Vagina (tissue), 2 donors: ENCODE measurements at regions not wholly inside any gene's neighbourhood (a gene's known extent, or its start where the extent isn't known, plus 50 kb on each side); places are given as distances from the start of the nearest gene placed in this dataset.

Source experiments
- DNase-seq, 2 donors: peaks; one replicate each; pipeline ENCODE4 v3.0.0-alpha.2; 2017; ENCODE audit errors: extremely low spot score in 2 of 2
- H3K27ac ChIP-seq: fragments of 200-600 bp; sonication (generic); one replicate; pipeline ENCODE4 v1.5.1; 2019
- H3K27me3 ChIP-seq: fragments of 200-600 bp; sonication (generic); one replicate; pipeline ENCODE4 v1.5.1; 2019
- H3K36me3 ChIP-seq, 2 donors: fragments of 200-600 bp; sonication (generic); one replicate each; pipeline ENCODE4 v1.5.1; 2017 to 2019
- H3K4me1 ChIP-seq: fragments of 200-600 bp; sonication (generic); one replicate; pipeline ENCODE4 v1.5.1; 2019
- H3K4me3 ChIP-seq, 2 donors: fragments of 200-600 bp; sonication (generic); 1 replicate in 1 of 2; 2 replicates in 1 of 2; pipeline ENCODE4 v1.5.1; 2016 to 2019
- H3K9me3 ChIP-seq: fragments of 200-600 bp; sonication (generic); one replicate; pipeline ENCODE4 v1.5.1; 2019
- POLR2A ChIP-seq, 2 donors: fragments of 450-650 bp; IDR thresholded peaks; one replicate each; pipeline ENCODE4 v1.6.1; 2017; ENCODE audit warnings: antibody characterized with exemption in 2 of 2, mild to moderate bottlenecking in 2 of 2, moderate library complexity in 2 of 2
- POLR2AphosphoS5 ChIP-seq, 2 donors: sonication (generic); formaldehyde crosslinking; IDR thresholded peaks; one replicate each; pipeline ENCODE4 v1.9.0; 2017; ENCODE audit warnings: antibody characterized with exemption in 2 of 2, mild to moderate bottlenecking in 2 of 2, low read depth in 1 of 2; ENCODE audit not compliant: insufficient read depth in 1 of 2
- intact Hi-C: fragments of 100-400 bp; cut with DNase I; formaldehyde crosslinking; loops from one replicate; pipeline ENCODE4 v1.15.1; 2023
- TF ChIP-seq, protein P1 (sequence below), 3 experiments: fragments of 450-650 bp in 2 of 3; fragments of 200-600 bp in 1 of 3; sonication (generic) in 1 of 3; IDR thresholded peaks; one replicate each; pipeline ENCODE4 v1.5.1; 2017 to 2019; ENCODE audit warnings: antibody characterized with exemption in 3 of 3, mild to moderate bottlenecking in 2 of 3, moderate library complexity in 2 of 3

DNA sequence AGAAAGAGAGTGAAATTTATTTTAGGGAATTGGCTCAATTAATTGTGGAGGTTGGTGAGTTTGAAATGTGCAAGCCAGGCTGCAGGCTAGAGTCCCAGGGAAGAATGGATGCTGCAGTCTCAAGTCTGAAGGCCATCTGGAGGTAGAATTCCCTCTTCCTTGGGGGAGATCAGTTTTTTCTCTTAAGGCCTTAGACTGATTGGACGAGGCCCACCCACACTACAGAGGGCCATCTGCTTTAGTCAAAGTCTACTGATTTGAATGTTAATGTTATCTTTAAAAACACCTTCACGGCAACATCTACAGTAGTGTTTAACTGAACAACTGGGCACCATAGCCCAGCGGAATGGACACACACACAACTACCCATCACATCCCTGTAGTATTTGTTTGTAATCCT is 245.9 kb upstream of the IRF2BP2 start:
- TF ChIP-seq POLR2AphosphoS5 (IDR thresholded peaks at IDR 0.05; ENCODE audit: insufficient read depth in 1 of 2, low read depth in 1 of 2) (no peak), POLR2A (IDR thresholded peaks at IDR 0.05) (no peak)
- TF ChIP-seq, protein P1, sequence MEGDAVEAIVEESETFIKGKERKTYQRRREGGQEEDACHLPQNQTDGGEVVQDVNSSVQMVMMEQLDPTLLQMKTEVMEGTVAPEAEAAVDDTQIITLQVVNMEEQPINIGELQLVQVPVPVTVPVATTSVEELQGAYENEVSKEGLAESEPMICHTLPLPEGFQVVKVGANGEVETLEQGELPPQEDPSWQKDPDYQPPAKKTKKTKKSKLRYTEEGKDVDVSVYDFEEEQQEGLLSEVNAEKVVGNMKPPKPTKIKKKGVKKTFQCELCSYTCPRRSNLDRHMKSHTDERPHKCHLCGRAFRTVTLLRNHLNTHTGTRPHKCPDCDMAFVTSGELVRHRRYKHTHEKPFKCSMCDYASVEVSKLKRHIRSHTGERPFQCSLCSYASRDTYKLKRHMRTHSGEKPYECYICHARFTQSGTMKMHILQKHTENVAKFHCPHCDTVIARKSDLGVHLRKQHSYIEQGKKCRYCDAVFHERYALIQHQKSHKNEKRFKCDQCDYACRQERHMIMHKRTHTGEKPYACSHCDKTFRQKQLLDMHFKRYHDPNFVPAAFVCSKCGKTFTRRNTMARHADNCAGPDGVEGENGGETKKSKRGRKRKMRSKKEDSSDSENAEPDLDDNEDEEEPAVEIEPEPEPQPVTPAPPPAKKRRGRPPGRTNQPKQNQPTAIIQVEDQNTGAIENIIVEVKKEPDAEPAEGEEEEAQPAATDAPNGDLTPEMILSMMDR (IDR thresholded peaks at IDR 0.05): no peak
- Histone ChIP-seq H3K9me3 (no peaks in the 10 kb centered on the region), H3K4me3 (no peak overlapping the region), H3K36me3 (no peaks in the 10 kb centered on the region), H3K27ac (no peak overlapping the region), H3K27me3 (no peaks in the 10 kb centered on the region), H3K4me1 (no peaks in the 10 kb centered on the region)
- intact Hi-C loops: no loop called here
- DNase-seq: no peak

DNA sequence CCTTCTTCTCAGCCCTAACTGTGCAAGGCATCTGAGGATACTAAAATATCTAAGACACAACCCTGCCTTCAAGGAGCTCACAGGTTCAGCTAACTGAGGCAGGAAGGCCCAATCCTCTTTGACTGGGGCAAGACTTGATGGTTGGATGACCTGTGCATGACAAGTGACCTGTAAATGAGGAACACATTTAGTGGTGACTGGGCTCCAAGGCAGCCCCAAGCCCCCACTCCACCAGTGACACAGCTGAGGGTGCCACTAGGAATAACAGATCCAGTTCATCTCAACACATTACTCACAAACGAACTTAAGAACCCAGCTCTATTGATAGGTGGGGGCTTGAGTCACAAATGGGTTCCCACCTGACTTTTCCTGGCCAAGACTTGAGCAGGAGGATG is 244.7 kb upstream of the IRF2BP2 start:
- H3K27ac ChIP-seq: no peak overlapping the region
- H3K27me3 ChIP-seq: no peaks in the 10 kb centered on the region
- no peak for DNase-seq
- intact Hi-C loops: no loop called here
- no peaks in the 10 kb centered on the region for H3K9me3 ChIP-seq
- TF ChIP-seq POLR2AphosphoS5 (IDR thresholded peaks at IDR 0.05; ENCODE audit: insufficient read depth in 1 of 2, low read depth in 1 of 2): no peak
- no peak for TF ChIP-seq POLR2A (IDR thresholded peaks at IDR 0.05)
- TF ChIP-seq, protein P1 (IDR thresholded peaks at IDR 0.05): no peak
- H3K36me3 ChIP-seq: no peaks in the 10 kb centered on the region
- H3K4me3 ChIP-seq: no peak overlapping the region
- no peaks in the 10 kb centered on the region for H3K4me1 ChIP-seq

DNA sequence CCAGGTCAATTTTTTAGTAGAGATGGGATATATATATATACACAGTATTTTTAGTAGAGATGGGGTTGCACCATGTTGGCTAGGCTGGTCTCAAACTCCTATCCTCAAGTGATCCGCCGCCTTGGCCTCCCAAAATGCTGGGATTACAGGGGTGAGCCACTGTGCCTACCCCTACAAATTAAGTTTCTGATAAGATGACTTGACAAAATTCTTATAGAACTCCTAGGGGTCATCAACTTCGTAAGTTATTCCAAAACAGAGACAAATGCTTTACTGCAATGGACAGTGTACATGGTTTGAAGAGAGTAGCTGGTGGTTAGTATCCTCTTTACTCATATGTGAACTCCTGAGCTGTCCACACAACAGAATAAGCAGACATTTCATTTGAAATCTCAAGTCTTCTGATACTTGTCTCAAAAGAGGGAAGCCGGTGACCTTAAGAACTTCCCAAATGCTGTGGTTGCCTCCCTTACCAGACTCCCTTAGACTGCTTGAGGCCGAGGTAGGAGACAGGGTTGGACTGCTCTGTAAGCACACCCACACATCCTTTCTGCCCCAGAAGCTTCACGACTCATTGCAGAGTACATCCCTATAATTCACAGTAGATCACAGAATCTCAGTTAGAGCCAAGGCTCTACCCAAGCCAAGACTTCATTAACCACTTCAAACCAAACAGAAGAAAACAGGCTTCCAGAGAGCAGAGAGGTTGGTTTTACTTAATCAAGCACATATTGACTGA is 244.1 kb upstream of the IRF2BP2 start:
- Histone ChIP-seq H3K4me3 (no peak overlapping the region), H3K4me1 (no peaks in the 10 kb centered on the region), H3K9me3 (no peaks in the 10 kb centered on the region), H3K27me3 (no peaks in the 10 kb centered on the region), H3K36me3 (no peaks in the 10 kb centered on the region), H3K27ac (no peak overlapping the region)
- intact Hi-C loops: no loop called here
- DNase-seq: no peak
- TF ChIP-seq POLR2A (IDR thresholded peaks at IDR 0.05) (no peak), POLR2AphosphoS5 (IDR thresholded peaks at IDR 0.05; ENCODE audit: insufficient read depth in 1 of 2, low read depth in 1 of 2) (no peak)
- TF ChIP-seq, protein P1 (IDR thresholded peaks at IDR 0.05): no peak

DNA sequence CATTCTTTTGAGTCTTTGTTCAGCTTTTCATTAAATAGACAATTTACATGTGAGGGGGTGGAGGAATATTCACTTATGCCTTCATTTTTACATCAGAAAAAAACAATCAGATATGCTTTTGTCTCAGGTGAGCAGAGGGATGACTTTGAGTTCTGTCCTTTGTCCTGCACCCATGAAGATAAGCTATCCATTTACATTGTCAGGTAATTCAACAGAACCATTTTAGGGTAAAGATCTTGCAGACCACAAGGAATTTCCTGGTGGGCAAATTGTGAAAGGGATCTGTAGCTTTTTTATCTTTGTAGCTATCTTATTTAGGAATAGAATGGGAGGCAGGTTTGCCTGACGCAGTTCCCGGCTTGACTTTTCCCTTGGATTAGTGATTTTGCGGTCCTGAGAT is 242.7 kb upstream of the IRF2BP2 start:
- Histone ChIP-seq H3K27ac (no peak overlapping the region), H3K4me1 (no peaks in the 10 kb centered on the region)
- no peak for DNase-seq

More for the DNA sequence above, 242.7 kb upstream of the IRF2BP2 start:
- TF ChIP-seq POLR2AphosphoS5 (IDR thresholded peaks at IDR 0.05; ENCODE audit: insufficient read depth in 1 of 2, low read depth in 1 of 2): no peak
- TF ChIP-seq, protein P1 (IDR thresholded peaks at IDR 0.05): no peak
- no peak for TF ChIP-seq POLR2A (IDR thresholded peaks at IDR 0.05)
- intact Hi-C loops: no loop called here
- no peak overlapping the region for H3K4me3 ChIP-seq
- no peaks in the 10 kb centered on the region for H3K9me3 ChIP-seq
- H3K27me3 ChIP-seq: no peaks in the 10 kb centered on the region
- no peaks in the 10 kb centered on the region for H3K36me3 ChIP-seq
